ENCODE measurements at regions not wholly inside any gene's neighbourhood (a gene's known extent, or its start where the extent isn't known, plus 50 kb on each side); places are given as distances from the start of the nearest gene placed in this dataset.

GRCh38 chr3:144821583-144821982, 850.0 kb downstream of the DIPK2A start:
- TF ChIP-seq CTCF (IDR thresholded peaks at IDR 0.05) (no peak), ZFX (IDR thresholded peaks at IDR 0.05; ENCODE audit: borderline replicate concordance) (no peak)

All from 22Rv1 (cell line).